ENCODE measurements at regions not wholly inside any gene's neighbourhood (a gene's known extent, or its start where the extent isn't known, plus 50 kb on each side); places are given as distances from the start of the nearest gene placed in this dataset.

GRCh38 chr16:5738586-5738985 lies 641.0 kb upstream of the EEF2KMT start:
- no peak for TF ChIP-seq CTCF (IDR thresholded peaks at IDR 0.05; ENCODE audit: insufficient read depth, low read depth, low read length)
- peak; percentile 1 for DNase-seq (ENCODE audit: low read depth)
- H3K4me3 ChIP-seq (ENCODE audit: low read depth, low read length), result no peak overlapping the region

GRCh38 chr16:5736209-5736930 lies 638.8 kb upstream of the EEF2KMT start:
- TF ChIP-seq CTCF (IDR thresholded peaks at IDR 0.05; ENCODE audit: insufficient read depth, low read depth, low read length), result no peak
- H3K4me3 ChIP-seq (ENCODE audit: low read depth, low read length), result no peak overlapping the region
- DNase-seq (ENCODE audit: low read depth), result no peak

- no peak overlapping the region for H3K4me3 ChIP-seq (ENCODE audit: low read depth, low read length)
- no peak for DNase-seq (ENCODE audit: low read depth)
- TF ChIP-seq CTCF (IDR thresholded peaks at IDR 0.05; ENCODE audit: insufficient read depth, low read depth, low read length), result no peak
These were observed 637.8 kb upstream of the EEF2KMT start for GRCh38 chr16:5735444-5735843.

- no peak overlapping the region for H3K4me3 ChIP-seq (ENCODE audit: low read depth, low read length)
- no peak for DNase-seq (ENCODE audit: low read depth)
- no peak for TF ChIP-seq CTCF (IDR thresholded peaks at IDR 0.05; ENCODE audit: insufficient read depth, low read depth, low read length)
These were observed 633.2 kb upstream of the EEF2KMT start for GRCh38 chr16:5730783-5731182.

GRCh38 chr16:5722116-5722619 lies 624.6 kb upstream of the EEF2KMT start:
- no peak for TF ChIP-seq CTCF (IDR thresholded peaks at IDR 0.05; ENCODE audit: insufficient read depth, low read depth, low read length)
- DNase-seq (ENCODE audit: low read depth), result no peak
- H3K4me3 ChIP-seq (ENCODE audit: low read depth, low read length), result no peak overlapping the region

GRCh38 chr16:5715155-5715554 lies 617.6 kb upstream of the EEF2KMT start:
- no peak for DNase-seq (ENCODE audit: low read depth)
- no peak for TF ChIP-seq CTCF (IDR thresholded peaks at IDR 0.05; ENCODE audit: insufficient read depth, low read depth, low read length)

GRCh38 chr16:5709889-5710288 lies 612.3 kb upstream of the EEF2KMT start:
- peak; percentile 1 for DNase-seq (ENCODE audit: low read depth)
- H3K4me3 ChIP-seq (ENCODE audit: low read depth, low read length), result no peak overlapping the region

More at GRCh38 chr16:5715155-5715554, 617.6 kb upstream of the EEF2KMT start:
- no peak overlapping the region for H3K4me3 ChIP-seq (ENCODE audit: low read depth, low read length)

More at GRCh38 chr16:5709889-5710288, 612.3 kb upstream of the EEF2KMT start:
- no peak for TF ChIP-seq CTCF (IDR thresholded peaks at IDR 0.05; ENCODE audit: insufficient read depth, low read depth, low read length)

All from fibroblast of villous mesenchyme (primary cell).